Tibial artery (tissue), 4 donors: ENCODE measurements at regions not wholly inside any gene's neighbourhood (a gene's known extent, or its start where the extent isn't known, plus 50 kb on each side); places are given as distances from the start of the nearest gene placed in this dataset.
"Not testable (repeated sequence)": the region's sequence is repeated elsewhere in the genome, so short reads cannot be mapped to it uniquely, and the experiment has no call there.

ENCODE experiments used
- DNase-seq, 2 donors: peaks; one replicate each; pipeline ENCODE4 v3.0.0-alpha.2; 2019
- H3K27ac ChIP-seq, 2 donors: fragments of 200-600 bp; sonication (generic) in 1 of 2; 1 replicate in 1 of 2; 2 replicates in 1 of 2; pipeline ENCODE4 v1.5.1; 2018 to 2019; ENCODE audit warnings: mild to moderate bottlenecking in 1 of 2
- H3K27me3 ChIP-seq, 2 donors: fragments of 200-600 bp; sonication (generic) in 1 of 2; one replicate each; pipeline versions ENCODE4 v1.5.1 to v1.6.0; 2016 to 2019
- H3K36me3 ChIP-seq, 3 donors: fragments of 200-600 bp; sonication (generic) in 2 of 3; one replicate each; pipeline ENCODE4 v1.5.1; 2016 to 2019; ENCODE audit warnings: mild to moderate bottlenecking in 2 of 3
- H3K4me1 ChIP-seq, 4 donors: fragments of 200-600 bp; sonication (generic) in 2 of 4; 1 replicate in 3 of 4; 2 replicates in 1 of 4; pipeline ENCODE4 v1.5.1; 2016 to 2019
- H3K4me3 ChIP-seq, 2 donors: fragments of 200-600 bp; sonication (generic) in 1 of 2; 1 replicate in 1 of 2; 2 replicates in 1 of 2; pipeline ENCODE4 v1.5.1; 2018 to 2019; ENCODE audit warnings: mild to moderate bottlenecking in 2 of 2
- H3K9me3 ChIP-seq, 3 donors: fragments of 200-600 bp; sonication (generic) in 1 of 3; one replicate each; pipeline ENCODE4 v1.5.1; 2016 to 2019
- CTCF ChIP-seq, 2 experiments: fragments of 200-600 bp in 1 of 2; fragments of 450-650 bp in 1 of 2; IDR thresholded peaks; one replicate each; pipeline ENCODE4 v1.5.1; 2017 to 2019; ENCODE audit warnings: antibody characterized with exemption in 2 of 2, mild to moderate bottlenecking in 1 of 2, moderate library complexity in 1 of 2
- intact Hi-C: fragments of 100-400 bp; cut with DNase I; formaldehyde crosslinking; loops from one replicate; pipeline ENCODE4 v1.15.0; 2023; ENCODE audit warnings: low total_unique reads

DNA sequence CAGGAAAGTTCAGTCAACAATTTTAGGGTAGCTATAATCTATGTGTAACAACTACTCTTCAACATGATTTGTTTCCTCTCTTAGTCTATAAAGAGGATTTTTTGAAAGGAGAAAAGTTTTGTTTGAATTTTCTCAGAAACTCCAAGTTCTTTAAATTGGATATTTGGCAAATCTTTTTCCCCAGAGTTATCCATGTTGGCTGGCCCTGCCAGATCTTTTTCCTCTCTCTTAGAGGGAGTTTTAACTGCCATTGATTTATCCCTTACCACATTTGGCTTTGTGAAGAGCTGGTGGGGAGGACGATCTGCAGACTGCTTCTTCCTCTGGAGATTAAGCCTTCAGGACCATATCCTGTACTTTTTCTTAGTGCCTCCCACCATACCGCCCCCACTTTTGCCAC is 64.9 kb upstream of the ROPN1 start:
- Histone ChIP-seq H3K27me3 (no peaks in the 10 kb centered on the region), H3K4me3 (no peak overlapping the region), H3K27ac (peak overlapping the region; percentile 54 to 58), H3K9me3 (no peaks in the 10 kb centered on the region), H3K4me1 (peaks cover 0 to 75% (median 26%) of the 10 kb centered on the region in 4 donors), H3K36me3 (no peaks in the 10 kb centered on the region)
- no peak for TF ChIP-seq CTCF (IDR thresholded peaks at IDR 0.05)
- no peak for DNase-seq
- intact Hi-C loops = no loop called here

DNA sequence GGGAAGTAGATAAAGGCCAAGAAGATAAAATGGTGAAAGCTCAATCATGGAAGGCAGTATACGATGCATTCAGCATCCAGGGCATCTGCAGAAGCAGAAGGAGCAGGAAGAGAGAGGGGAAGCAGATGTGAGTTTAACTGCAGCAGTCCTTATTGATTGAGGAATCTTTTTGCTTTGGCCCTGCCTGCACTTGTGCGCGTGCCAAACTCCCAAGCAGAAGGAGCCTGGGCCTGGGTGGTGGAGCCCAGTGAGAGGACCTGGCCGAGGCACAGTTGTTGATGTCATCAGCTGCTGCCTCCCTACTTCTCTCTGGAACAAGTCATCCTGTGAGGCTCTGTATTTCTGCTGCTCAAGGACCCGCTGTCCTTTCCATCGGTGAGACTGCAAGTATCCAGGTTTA is 65.5 kb upstream of the ROPN1 start:
- intact Hi-C loops = no loop called here
- Histone ChIP-seq H3K36me3 (no peaks in the 10 kb centered on the region), H3K27me3 (no peaks in the 10 kb centered on the region), H3K4me3 (no peak overlapping the region), H3K9me3 (no peaks in the 10 kb centered on the region), H3K4me1 (peaks cover 0 to 81% (median 32%) of the 10 kb centered on the region in 4 donors), H3K27ac (peak overlapping the region; percentile 54 to 58)
- DNase-seq = peak; percentile 52 to 84
- TF ChIP-seq CTCF (IDR thresholded peaks at IDR 0.05) = no peak

DNA sequence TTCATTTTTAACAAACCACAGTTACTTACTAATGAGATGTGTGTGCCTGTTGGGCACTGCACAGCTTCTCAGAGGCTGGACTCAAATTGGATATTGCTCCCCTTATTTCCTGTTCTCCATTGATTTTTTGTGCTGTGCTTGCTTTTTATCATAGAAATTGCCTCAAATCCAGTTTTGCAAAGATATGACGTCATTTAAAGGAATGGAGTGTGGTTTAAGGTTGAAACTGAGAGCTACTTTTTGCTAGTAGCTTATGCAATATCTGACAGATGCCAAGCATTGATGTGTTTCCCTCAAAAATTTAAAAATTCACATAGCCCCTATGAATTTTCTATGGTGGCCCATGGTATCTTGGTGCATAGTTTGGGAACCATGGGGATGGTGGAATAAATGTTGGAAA is 67.7 kb upstream of the ROPN1 start:
- no peak for TF ChIP-seq CTCF (IDR thresholded peaks at IDR 0.05)
- no peaks in the 10 kb centered on the region for H3K27me3 ChIP-seq
- H3K27ac ChIP-seq = no peak overlapping the region
- H3K4me1 ChIP-seq = peaks cover 0 to 98% (median 50%) of the 10 kb centered on the region in 4 donors
- no peak for DNase-seq
- no peaks in the 10 kb centered on the region for H3K36me3 ChIP-seq
- H3K9me3 ChIP-seq = no peaks in the 10 kb centered on the region
- intact Hi-C loops = no loop called here
- no peak overlapping the region for H3K4me3 ChIP-seq

DNA sequence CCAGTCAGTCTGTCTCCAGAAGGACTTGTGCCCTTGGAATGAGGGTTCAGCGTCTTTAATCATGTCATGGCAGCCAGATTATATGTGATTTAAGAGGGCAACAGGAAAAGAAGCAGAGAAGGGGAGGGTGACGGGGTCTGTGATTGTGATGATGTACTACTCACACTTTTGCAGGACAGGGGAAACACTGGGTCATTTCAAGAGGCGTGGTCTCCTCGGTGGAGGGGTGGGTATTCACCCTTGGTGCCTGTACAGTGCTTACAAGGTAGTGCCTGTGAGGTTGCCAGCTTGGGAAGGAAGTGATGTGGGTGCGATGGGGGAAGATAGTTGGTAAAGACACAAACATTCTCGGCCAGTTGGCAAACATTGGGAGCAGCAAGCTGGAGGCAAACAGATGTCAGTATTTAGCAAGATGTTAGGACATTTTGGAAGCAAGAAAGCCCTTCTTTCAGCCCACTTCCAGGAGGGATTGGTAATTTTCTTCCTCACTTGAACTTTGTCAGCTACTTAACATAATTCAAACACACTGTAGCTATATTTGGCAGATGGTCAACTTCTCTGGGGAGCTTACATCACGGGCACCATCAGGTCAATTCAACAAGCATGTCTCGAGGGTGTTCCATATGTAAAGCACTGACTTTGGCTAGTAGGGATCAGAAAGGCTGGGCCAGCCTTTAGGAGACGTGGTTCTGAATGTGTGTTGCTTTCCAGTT is 71.4 kb upstream of the ROPN1 start:
- Histone ChIP-seq H3K27me3 (no peaks in the 10 kb centered on the region), H3K36me3 (no peaks in the 10 kb centered on the region), H3K4me3 (no peak overlapping the region), H3K4me1 (peaks cover 0 to 87% (median 35%) of the 10 kb centered on the region in 4 donors), H3K27ac (peak overlapping the region; percentile 4 to 23), H3K9me3 (no peaks in the 10 kb centered on the region)
- intact Hi-C loops = no loop called here
- no peak for DNase-seq
- TF ChIP-seq CTCF (IDR thresholded peaks at IDR 0.05) = no peak

GRCh38 chr3:124064050-124064449 is 72.1 kb upstream of the ROPN1 start:
- TF ChIP-seq CTCF (IDR thresholded peaks at IDR 0.05) = no peak
- intact Hi-C loops = no loop called here
- DNase-seq = no peak
- no peaks in the 10 kb centered on the region for H3K9me3 ChIP-seq
- H3K36me3 ChIP-seq = no peaks in the 10 kb centered on the region
- no peak overlapping the region for H3K4me3 ChIP-seq
- peak overlapping the region; percentile 4 to 23 for H3K27ac ChIP-seq
- peaks cover 0 to 86% (median 35%) of the 10 kb centered on the region in 4 donors for H3K4me1 ChIP-seq
- no peaks in the 10 kb centered on the region for H3K27me3 ChIP-seq

DNA sequence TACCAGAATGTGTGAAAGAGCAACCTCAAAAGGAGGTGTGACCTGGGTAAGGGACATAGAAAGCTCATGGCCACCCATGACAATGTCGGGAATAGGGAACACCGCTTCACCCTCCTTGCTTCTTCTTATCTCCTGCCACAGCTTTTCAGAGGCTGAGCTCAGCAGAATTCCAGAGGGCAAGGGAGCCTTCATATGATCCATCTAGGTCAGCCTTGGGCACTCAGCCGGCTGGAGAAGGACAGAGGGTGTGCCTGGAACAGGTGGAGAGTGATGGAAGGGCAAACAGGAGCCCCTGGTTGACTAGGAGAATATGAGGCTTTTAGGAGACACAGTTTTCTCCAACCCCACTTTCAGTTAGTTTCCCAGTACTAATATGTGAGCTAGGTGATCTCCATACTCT is 74.6 kb upstream of the ROPN1 start:
- peaks cover 0 to 76% (median 32%) of the 10 kb centered on the region in 4 donors for H3K4me1 ChIP-seq
- H3K27ac ChIP-seq, DNase-seq, H3K36me3 ChIP-seq, H3K4me3 ChIP-seq, H3K9me3 ChIP-seq, H3K27me3 ChIP-seq, intact Hi-C loops: not testable (repeated sequence)

- peaks cover 0 to 62% (median 5%) of the 10 kb centered on the region in 4 donors for H3K4me1 ChIP-seq
- H3K27me3 ChIP-seq, H3K9me3 ChIP-seq, H3K36me3 ChIP-seq, H3K4me3 ChIP-seq, H3K27ac ChIP-seq, DNase-seq, intact Hi-C loops: not testable (repeated sequence)
These were observed 77.8 kb upstream of the ROPN1 start for GRCh38 chr3:124069706-124070105.

DNA sequence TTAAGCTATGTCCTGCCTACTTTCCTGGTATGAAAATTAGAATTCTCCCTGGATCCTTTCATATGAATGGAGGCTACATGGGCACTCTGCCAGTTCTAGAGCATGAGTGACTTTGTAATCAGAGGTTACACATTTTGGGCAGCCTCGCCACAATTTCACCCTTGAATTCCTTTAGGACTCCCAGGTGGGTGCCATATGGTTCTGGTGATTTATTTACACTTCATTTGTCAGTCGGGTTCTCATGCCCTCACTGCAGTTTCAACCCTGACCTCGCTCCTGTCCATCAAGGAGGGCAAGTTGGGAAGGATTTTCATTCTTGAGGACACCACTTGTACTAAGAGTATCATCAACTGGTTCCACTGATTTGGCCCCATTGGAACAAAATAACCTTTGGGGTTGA is 83.2 kb upstream of the ROPN1 start:
- not testable (repeated sequence) for H3K4me3 ChIP-seq, DNase-seq
- intact Hi-C loops = loop anchor here (5.0 kb wide), 1 partner anchor 392 kb away; no protein-coding TSS in a partner anchor

More for the DNA sequence above, 83.2 kb upstream of the ROPN1 start:
- not testable (repeated sequence) for H3K27me3 ChIP-seq, H3K36me3 ChIP-seq, H3K9me3 ChIP-seq
- peaks cover 0 to 59% (median 13%) of the 10 kb centered on the region in 4 donors for H3K4me1 ChIP-seq
- peak overlapping the region in 1 of 2 donors; percentile 61 for H3K27ac ChIP-seq
